ENCODE measurements at regions not wholly inside any gene's neighbourhood (a gene's known extent, or its start where the extent isn't known, plus 50 kb on each side); places are given as distances from the start of the nearest gene placed in this dataset.

DNA sequence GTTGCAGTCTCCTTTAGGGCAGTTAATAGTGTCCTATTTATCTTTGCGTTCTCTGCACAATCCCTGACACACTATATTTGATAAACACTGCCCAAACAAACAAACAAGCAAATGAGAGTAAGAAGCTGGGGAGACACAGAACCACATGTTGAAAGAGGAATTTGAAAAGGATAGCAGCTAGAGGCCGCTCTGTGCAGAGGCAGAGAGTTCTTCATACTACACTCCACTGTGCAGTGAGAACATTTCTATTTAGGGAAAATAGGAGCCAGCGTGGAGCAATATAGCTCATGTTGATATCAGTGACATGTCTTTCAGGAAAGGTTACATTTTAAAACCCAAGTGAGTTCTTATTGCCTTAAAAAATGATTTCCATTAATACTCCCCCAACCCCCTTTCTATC lies 140.3 kb upstream of the SEL1L start:
- no peak for DNase-seq

DNA sequence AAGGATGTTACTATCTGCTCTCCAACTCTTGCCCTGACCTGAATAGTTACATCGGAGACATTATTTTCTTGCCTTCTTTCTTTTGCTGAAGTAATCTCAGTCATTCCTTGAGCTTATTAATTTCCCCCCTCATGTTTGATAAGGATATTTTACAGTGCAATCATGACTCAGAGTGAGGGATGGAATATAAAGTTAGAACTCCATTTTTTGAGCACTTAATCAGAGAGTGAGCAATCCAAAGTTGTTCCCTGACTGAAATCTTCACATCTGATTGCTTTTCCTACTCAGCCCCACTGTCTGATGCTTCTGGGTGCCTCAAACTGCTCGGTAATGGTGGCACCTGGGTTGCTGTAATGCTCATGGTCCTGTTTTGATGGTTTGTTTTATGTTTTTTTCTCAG lies 142.7 kb upstream of the SEL1L start:
- DNase-seq, result no peak

GRCh38 chr14:81676879-81677278 lies 143.2 kb upstream of the SEL1L start:
- no peak for DNase-seq

DNA sequence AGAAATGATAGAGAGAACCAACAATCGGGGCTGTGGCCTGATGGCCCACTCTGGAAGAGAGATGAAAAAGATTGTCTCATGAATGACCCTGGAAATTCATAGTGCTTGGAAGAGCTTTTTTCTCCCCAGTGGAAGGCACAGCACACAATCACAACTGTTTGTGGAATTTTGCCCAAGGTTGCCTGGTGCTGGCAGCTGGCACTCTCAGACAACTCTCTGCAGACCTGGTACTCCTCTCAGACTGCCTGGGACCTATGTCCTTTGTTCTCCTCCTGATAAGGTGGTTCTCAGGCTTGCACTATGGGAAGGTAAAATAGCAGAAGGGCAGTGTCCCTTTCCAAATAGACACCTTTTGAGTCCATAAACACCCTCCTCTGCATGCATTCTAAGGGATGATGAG lies 144.1 kb upstream of the SEL1L start:
- no peak for DNase-seq

DNA sequence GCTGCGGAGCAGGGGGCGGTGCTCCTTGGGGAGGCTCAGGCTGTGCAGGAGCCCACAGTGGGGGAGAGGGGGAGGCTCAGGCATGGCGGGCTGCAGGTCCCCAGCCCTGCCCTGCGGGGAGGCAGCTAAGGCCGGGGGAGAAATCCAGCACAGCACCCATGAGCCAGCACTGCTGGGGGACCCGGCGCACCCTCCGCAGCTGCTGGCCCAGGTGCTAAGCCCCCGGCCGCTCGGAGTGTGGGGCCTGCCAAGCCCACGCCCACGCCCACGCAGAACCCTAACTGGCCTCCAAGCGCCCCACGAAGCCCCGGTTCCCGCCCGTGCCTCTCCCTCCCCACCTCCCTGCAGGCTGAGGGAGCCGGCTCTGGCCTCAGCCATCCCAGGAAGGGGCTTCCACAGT lies 145.6 kb upstream of the SEL1L start:
- no peak for DNase-seq

DNA sequence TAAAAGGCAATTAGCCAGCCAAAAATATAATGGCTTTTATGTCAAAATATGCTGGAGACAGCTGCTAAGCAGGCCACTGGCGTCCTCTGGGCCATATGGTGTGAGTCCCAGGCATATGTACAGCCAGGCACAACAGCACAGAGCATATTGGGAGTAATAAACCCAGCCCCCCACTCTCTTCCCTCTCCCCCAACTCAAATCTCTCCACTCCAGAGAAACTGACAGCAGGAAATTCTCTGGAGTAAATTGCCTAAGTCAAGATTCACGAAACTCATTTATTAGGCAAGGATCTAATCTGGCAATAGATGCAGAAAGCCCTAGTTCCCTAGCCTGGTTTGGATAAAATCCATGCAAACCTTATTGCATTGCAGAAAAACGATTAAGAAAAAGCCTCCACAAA lies 147.9 kb upstream of the SEL1L start:
- DNase-seq, result no peak

DNA sequence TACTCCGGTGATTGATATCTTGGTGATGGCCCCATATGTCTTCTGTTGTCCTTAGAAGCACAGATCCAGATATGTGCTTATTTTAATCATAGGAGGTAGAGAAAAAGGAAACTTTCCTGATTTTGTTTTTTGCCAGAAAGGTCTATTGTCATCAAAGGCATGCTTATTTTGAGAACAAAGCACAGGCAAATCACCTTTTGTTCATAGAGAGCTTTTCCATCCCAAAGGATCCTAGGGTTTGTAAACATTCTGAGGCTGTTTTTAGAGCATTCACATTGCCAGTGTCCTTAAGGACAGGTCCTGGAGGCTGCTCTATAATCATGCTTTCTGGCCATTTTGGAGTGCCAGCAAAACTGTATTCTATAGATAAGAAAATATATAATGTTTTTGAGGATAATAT lies 148.5 kb upstream of the SEL1L start:
- DNase-seq, result no peak

DNA sequence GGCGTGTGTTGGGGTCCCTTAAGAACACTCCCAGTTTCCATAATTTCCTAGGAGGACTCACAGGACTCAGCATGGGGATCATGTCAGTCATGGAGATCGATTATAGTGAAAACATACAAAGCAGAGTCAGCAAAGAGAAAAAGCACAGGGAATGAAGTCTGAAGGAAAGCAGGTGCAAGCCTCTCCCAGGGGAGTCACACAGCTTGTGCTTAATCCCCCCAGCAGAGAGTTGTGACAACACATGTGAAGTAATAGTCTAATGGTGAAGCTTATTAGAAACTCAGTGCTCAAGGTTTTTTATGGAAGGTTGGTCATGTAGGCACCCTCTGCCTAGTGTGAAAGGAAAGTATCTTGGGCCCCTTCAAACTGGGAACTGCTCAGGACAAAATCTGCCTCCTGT lies 149.0 kb upstream of the SEL1L start:
- DNase-seq, result no peak

- no peak for DNase-seq
Measured at GRCh38 chr14:81684696-81685095, 151.0 kb upstream of the SEL1L start.

DNA sequence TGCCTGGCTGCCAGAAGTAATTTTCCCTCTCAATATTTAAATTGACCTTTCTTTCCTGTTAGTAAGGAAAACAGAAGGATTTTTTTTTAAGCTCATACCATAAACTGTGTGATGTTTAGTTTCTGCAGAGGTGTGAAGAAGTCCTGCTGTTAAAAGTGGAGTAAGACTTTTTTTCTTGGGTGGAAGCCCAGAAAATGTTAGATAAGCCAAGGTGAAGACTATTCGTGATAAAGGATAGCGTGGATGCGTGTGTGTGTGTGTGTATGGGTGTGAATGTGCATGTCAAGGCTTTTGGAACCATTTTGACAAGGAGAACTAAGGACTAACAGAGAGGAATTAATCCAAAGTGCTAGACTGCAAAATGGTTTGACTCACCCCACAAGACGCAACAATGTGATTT lies 152.9 kb upstream of the SEL1L start:
- DNase-seq, result no peak

GRCh38 chr14:81691931-81692330 lies 158.3 kb upstream of the SEL1L start:
- DNase-seq, result no peak

- no peak for DNase-seq
Measured at GRCh38 chr14:81694419-81694818, 160.8 kb upstream of the SEL1L start.

DNA sequence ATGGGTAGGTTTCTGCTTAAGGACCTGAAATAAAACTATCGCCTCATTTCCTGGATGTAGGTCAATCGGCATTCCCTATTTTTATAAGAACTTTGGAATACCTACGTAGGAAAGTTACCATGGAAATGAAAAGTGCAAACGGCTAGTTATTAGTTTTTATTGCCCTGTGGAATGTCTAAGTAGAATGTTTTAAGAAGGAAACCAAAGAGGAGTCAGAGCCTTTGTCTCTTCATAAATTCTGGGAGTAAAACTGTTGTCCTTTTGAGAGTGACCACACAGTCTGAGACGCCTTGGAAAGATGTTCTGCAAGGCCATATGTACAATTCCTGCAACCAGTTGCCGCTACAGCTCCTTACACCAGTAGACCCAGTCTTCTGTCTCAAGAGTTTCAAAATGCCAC lies 176.0 kb upstream of the SEL1L start:
- no peak for DNase-seq

DNA sequence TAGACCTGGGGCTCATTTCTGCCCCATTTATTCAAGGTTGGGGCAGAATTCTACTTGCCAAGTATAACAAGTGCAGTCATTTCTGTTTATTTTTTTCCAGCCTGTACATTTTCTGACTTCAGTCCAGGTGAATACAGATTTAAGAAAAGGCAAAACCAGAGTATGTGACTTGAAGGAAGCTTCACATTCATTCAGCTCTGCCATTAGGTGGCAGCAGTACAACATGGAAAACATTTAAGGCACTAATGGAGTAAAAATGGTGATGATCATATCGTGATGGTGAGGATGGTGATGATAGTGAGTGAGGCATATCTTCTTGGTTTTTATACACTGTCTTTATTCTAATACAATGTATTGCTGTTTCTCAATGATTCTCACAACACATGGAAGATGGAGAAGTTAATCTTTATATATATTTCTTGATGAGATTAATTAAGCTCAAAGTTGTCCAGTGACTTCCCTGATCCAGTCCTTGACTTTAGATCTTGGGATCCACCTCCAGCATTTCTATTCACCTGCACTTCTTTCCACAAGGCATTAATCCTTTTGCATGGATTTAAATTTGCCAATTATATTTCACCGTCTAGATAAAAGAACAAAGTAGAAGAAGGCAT lies 176.7 kb upstream of the SEL1L start:
- DNase-seq, result peak; percentile 34

DNA sequence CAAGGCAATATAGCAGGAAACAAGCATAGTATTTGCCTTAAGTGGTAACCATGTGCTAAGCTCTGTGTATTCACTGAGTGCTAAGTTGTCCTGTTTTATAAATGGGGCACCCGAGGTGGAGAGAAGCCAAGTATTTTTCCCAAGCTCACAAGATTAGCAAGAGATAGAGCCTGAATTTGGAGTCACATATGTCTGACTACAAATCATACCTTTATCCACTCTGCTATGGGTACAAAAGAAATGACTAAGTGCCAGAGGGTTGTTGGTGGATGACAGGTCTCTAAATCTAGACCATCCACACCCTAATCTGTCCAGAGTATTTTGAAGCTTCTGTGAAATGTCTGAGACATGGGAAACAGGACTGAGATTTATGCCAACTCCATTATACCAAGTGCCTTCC lies 182.1 kb upstream of the SEL1L start:
- DNase-seq, result no peak

DNA sequence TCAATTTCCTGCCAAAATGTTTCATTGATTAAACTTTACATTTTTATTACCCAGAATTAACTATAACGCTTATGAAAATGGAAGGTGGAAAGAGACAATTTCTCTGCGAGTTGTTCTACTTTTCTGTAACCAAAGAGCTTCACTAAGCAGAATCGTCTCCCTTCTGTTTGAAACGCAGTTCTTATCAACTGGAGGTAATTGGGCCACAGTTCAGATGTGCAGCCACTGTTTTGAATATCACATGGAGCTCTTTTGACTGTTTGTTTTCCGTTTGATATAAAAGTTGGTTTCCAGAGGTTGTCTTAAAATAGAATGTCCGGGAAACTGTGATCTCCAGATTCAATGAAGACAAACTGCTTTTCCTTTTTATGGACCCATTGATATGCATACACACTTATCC lies 183.3 kb upstream of the SEL1L start:
- DNase-seq, result no peak

DNA sequence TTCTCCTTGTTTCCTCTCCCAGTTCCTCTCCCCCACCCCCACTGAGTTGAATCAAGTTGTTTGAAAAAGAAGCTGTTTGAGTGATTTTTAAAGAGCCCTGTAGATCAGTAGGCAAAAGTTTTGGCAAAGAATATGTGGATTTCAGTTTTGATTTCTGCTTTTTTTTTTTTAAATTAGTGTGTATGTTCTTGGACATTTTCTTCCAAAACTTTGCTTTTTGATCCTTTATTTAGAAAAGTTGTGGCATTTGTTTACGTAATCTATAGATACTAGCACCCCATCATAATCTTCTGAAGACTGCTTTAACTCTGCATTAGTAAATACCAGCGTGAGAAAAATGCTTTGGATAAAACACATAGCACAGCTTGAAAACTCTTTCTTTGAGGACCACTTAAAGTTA lies 190.3 kb upstream of the SEL1L start:
- DNase-seq, result no peak

- DNase-seq, result peak; percentile 10
Measured at GRCh38 chr14:81727218-81727617, 193.6 kb upstream of the SEL1L start.

DNA sequence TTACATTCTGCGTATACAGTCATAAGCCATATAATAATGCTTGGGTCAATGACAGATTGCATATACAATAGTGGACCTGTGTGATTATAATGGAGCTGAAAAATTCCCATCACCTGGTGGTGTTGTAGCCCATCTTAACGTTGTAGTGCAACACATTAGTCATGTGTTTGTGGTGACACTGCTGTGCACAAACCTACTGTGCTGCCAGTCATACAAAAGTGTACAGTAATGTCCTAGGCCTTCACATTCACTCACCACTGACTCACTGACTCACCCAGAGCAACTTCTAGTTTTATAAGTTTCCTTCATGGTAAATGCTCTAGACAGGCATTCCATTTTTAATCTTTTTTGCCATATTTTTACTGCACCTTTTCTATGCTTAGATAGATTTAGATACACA lies 194.8 kb upstream of the SEL1L start:
- DNase-seq, result no peak

DNA sequence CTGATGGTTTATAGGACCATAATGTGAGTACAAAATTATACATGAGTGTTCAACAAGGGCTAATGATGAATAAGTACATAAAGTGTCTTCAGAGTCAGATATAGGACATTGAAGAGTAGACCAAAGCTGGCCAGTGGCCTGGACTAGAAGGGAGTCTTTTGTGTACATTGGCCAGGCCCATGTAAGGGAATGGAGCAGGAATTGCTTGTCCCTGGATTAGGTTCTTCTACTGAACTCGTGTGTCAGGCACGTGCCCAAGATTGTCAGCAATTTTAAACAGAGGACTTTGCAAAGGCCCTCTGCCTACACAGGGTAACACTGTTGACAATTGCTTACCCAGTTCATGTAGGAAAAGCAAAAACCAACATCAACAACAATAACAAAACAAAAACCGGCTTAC lies 196.0 kb upstream of the SEL1L start:
- DNase-seq, result no peak

- no peak for DNase-seq
Measured at GRCh38 chr14:81737938-81738337, 204.3 kb upstream of the SEL1L start.

GRCh38 chr14:81738946-81739659 lies 205.4 kb upstream of the SEL1L start:
- no peak for DNase-seq

- no peak for DNase-seq
Measured at GRCh38 chr14:81743605-81744004, 210.0 kb upstream of the SEL1L start.

GRCh38 chr14:81751198-81751597 lies 217.5 kb upstream of the SEL1L start:
- DNase-seq, result no peak

DNA sequence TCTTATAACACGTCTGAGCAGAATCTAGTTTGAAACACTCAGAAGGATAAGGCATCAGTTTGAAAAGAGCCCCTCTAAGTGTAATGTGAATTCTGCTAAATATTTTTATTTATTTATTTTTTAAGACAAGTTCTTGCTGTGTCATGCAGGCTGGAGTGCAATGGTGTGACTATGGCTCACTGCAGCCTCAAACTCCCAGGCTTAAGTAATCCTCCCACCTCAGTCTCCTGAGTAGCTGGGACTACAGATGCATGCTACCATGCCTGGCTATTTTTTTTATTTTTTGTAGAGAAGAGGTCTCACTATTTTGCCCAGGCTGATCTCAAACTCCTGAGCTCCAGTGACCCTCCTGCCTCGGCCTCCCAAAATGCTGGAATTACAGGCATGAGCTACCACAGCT lies 225.9 kb upstream of the SEL1L start:
- no peak for DNase-seq

All from NCI-H510A treated with DMSO at 0.1 percent for 48 hours (cell line).